Loucy (cell line): ENCODE measurements at regions not wholly inside any gene's neighbourhood (a gene's known extent, or its start where the extent isn't known, plus 50 kb on each side); places are given as distances from the start of the nearest gene placed in this dataset.

ENCODE experiments used
- H2AFZ ChIP-seq: fragments of 200-600 bp; sonication (generic); 2 replicates; pipeline ENCODE4 v1.6.0; 2016; ENCODE audit warnings: antibody characterized with exemption, mild to moderate bottlenecking, low read length, moderate library complexity
- H3F3A ChIP-seq: fragments of 200-600 bp; 2 replicates; pipeline ENCODE4 v1.6.0; 2016; ENCODE audit warnings: antibody characterized with exemption, low read depth, mild to moderate bottlenecking
- H3K27me3 ChIP-seq: fragments of 200-600 bp; sonication (generic); 2 replicates; pipeline ENCODE4 v1.6.1; 2014; ENCODE audit warnings: low read length, mild to moderate bottlenecking; ENCODE audit not compliant: insufficient read depth, poor library complexity, severe bottlenecking
- H3K36me3 ChIP-seq: fragments of 200-600 bp; sonication (generic); 2 replicates; pipeline ENCODE4 v1.6.1; 2016; ENCODE audit warnings: low read length; ENCODE audit not compliant: insufficient read depth
- H3K4me1 ChIP-seq: fragments of 200-600 bp; sonication (generic); 2 replicates; pipeline ENCODE4 v1.5.1; 2014; ENCODE audit warnings: low read length, mild to moderate bottlenecking; ENCODE audit not compliant: insufficient read depth, poor library complexity, severe bottlenecking
- H3K4me2 ChIP-seq: fragments of 200-600 bp; sonication (generic); 2 replicates; pipeline ENCODE4 v1.6.0; 2014; ENCODE audit warnings: antibody characterized with exemption, low read length, low read depth, mild to moderate bottlenecking; ENCODE audit not compliant: poor library complexity, severe bottlenecking
- H3K4me3 ChIP-seq: fragments of 200-600 bp; sonication (generic); 2 replicates; pipeline ENCODE4 v1.5.1; 2014; ENCODE audit warnings: low read length, mild to moderate bottlenecking, mixed read lengths; ENCODE audit not compliant: poor library complexity, severe bottlenecking
- H3K79me2 ChIP-seq: fragments of 200-600 bp; sonication (generic); 2 replicates; pipeline ENCODE4 v1.6.1; 2014; ENCODE audit warnings: low read length; ENCODE audit not compliant: insufficient read depth
- H3K9ac ChIP-seq: fragments of 200-600 bp; sonication (generic); 2 replicates; pipeline ENCODE4 v1.6.0; 2014; ENCODE audit warnings: mild to moderate bottlenecking, low read depth, low read length, moderate library complexity; ENCODE audit not compliant: poor library complexity, severe bottlenecking
- H3K9me2 ChIP-seq: fragments of 200-600 bp; sonication (generic); replicated peaks from 2 replicates; pipeline ENCODE4 v1.6.1; 2016; ENCODE audit warnings: low read depth, low read length, mixed read lengths
- H3K9me3 ChIP-seq: fragments of 200-600 bp; sonication (generic); 2 replicates; pipeline ENCODE4 v1.6.1; 2014; ENCODE audit warnings: mild to moderate bottlenecking, antibody characterized with exemption, low read length, low read depth; ENCODE audit not compliant: insufficient read depth
- H4K20me1 ChIP-seq: fragments of 200-600 bp; sonication (generic); 2 replicates; pipeline ENCODE4 v1.6.0; 2014; ENCODE audit warnings: antibody characterized with exemption, low read length, mild to moderate bottlenecking; ENCODE audit not compliant: insufficient read depth, poor library complexity, severe bottlenecking
- CTCF ChIP-seq: fragments of 200-600 bp; sonication (generic); conservative IDR thresholded peaks from 2 replicates; pipeline ENCODE4 v1.5.1; 2014; ENCODE audit warnings: mild to moderate bottlenecking, antibody characterized with exemption, low read length
- EZH2phosphoT487 ChIP-seq: fragments of 200-600 bp; IDR thresholded peaks from 2 replicates; pipeline ENCODE4 v1.6.1; 2018; ENCODE audit warnings: antibody characterized with exemption, mild to moderate bottlenecking, moderate library complexity, borderline replicate concordance

GRCh38 chr1:94315552-94316116 is 78.2 kb upstream of the ARHGAP29 start:
- no peak overlapping the region for H2AFZ ChIP-seq
- H3K79me2 ChIP-seq, result no peaks in the 10 kb centered on the region
- H3K36me3 ChIP-seq, result no peaks in the 10 kb centered on the region
- no peaks in the 10 kb centered on the region for H3K9me2 ChIP-seq
- no peaks in the 10 kb centered on the region for H3F3A ChIP-seq
- H3K27me3 ChIP-seq, result no peaks in the 10 kb centered on the region
- H3K4me2 ChIP-seq, result no peak overlapping the region
- no peaks in the 10 kb centered on the region for H3K4me1 ChIP-seq
- H3K9me3 ChIP-seq, result no peaks in the 10 kb centered on the region
- no peak overlapping the region for H3K9ac ChIP-seq
- TF ChIP-seq EZH2phosphoT487, result no peak
- no peak for TF ChIP-seq CTCF
- H4K20me1 ChIP-seq, result no peaks in the 10 kb centered on the region
- H3K4me3 ChIP-seq, result no peak overlapping the region

GRCh38 chr1:94314222-94314858 is 77.0 kb upstream of the ARHGAP29 start:
- H4K20me1 ChIP-seq, result no peaks in the 10 kb centered on the region
- no peaks in the 10 kb centered on the region for H3K4me1 ChIP-seq
- H3K9ac ChIP-seq, result no peak overlapping the region
- H3K9me3 ChIP-seq, result no peaks in the 10 kb centered on the region
- H3K79me2 ChIP-seq, result no peaks in the 10 kb centered on the region
- TF ChIP-seq CTCF, result no peak
- no peak for TF ChIP-seq EZH2phosphoT487
- H3F3A ChIP-seq, result no peaks in the 10 kb centered on the region
- H3K36me3 ChIP-seq, result no peaks in the 10 kb centered on the region
- no peak overlapping the region for H3K4me2 ChIP-seq
- H3K9me2 ChIP-seq, result no peaks in the 10 kb centered on the region
- H3K4me3 ChIP-seq, result no peak overlapping the region
- H2AFZ ChIP-seq, result no peak overlapping the region
- no peaks in the 10 kb centered on the region for H3K27me3 ChIP-seq

GRCh38 chr1:94310570-94311270 is 73.3 kb upstream of the ARHGAP29 start:
- H3K79me2 ChIP-seq, result no peaks in the 10 kb centered on the region
- no peak for TF ChIP-seq CTCF
- TF ChIP-seq EZH2phosphoT487, result no peak
- no peak overlapping the region for H3K4me3 ChIP-seq
- no peaks in the 10 kb centered on the region for H3K4me1 ChIP-seq
- no peaks in the 10 kb centered on the region for H3K36me3 ChIP-seq
- H3K9me3 ChIP-seq, result no peaks in the 10 kb centered on the region
- no peak overlapping the region for H3K9ac ChIP-seq
- no peaks in the 10 kb centered on the region for H3K9me2 ChIP-seq
- H2AFZ ChIP-seq, result 0 out of 2 replicates have a peak overlapping the region, but pooled peaks have one; percentile 7
- no peaks in the 10 kb centered on the region for H3F3A ChIP-seq
- no peak overlapping the region for H3K4me2 ChIP-seq
- no peaks in the 10 kb centered on the region for H4K20me1 ChIP-seq
- H3K27me3 ChIP-seq, result no peaks in the 10 kb centered on the region
